HG03159 (cell line): ENCODE measurements at regions not wholly inside any gene's neighbourhood (a gene's known extent, or its start where the extent isn't known, plus 50 kb on each side); places are given as distances from the start of the nearest gene placed in this dataset.

ENCODE experiments used
- ATAC-seq: cut with Tn5 transposase; IDR thresholded peaks from one replicate; pipeline ENCODE4 v1.9.1; 2021; ENCODE audit warnings: mild to moderate bottlenecking, moderate library complexity; ENCODE audit not compliant: unreplicated experiment

GRCh38 chr6:133748628-133749027 lies 140.3 kb upstream of the TCF21 start:
- ATAC-seq = no peak

GRCh38 chr6:133749427-133749826 lies 139.5 kb upstream of the TCF21 start:
- no peak for ATAC-seq

- no peak for ATAC-seq
These were observed 136.8 kb upstream of the TCF21 start for GRCh38 chr6:133752129-133752528.

- no peak for ATAC-seq
These were observed 135.2 kb upstream of the TCF21 start for GRCh38 chr6:133753756-133754155.

- ATAC-seq = no peak
These were observed 134.6 kb upstream of the TCF21 start for GRCh38 chr6:133754298-133754697.

- ATAC-seq = no peak
These were observed 132.7 kb upstream of the TCF21 start for GRCh38 chr6:133756078-133756695.

GRCh38 chr6:133757335-133757734 lies 131.6 kb upstream of the TCF21 start:
- ATAC-seq = no peak

- ATAC-seq = no peak
These were observed 130.0 kb upstream of the TCF21 start for GRCh38 chr6:133758815-133759335.

GRCh38 chr6:133759524-133759923 lies 129.4 kb upstream of the TCF21 start:
- ATAC-seq = no peak

GRCh38 chr6:133761706-133762105 lies 127.2 kb upstream of the TCF21 start:
- ATAC-seq = no peak

- no peak for ATAC-seq
These were observed 124.7 kb upstream of the TCF21 start for GRCh38 chr6:133764008-133764753.

GRCh38 chr6:133764754-133765208 lies 124.1 kb upstream of the TCF21 start:
- ATAC-seq = no peak

GRCh38 chr6:133767357-133767970 lies 121.4 kb upstream of the TCF21 start:
- ATAC-seq = no peak

GRCh38 chr6:133768656-133769295 lies 120.1 kb upstream of the TCF21 start:
- no peak for ATAC-seq

GRCh38 chr6:133769463-133769862 lies 119.5 kb upstream of the TCF21 start:
- ATAC-seq = no peak

- no peak for ATAC-seq
These were observed 116.3 kb upstream of the TCF21 start for GRCh38 chr6:133772567-133772966.

GRCh38 chr6:133773776-133774175 lies 115.1 kb upstream of the TCF21 start:
- no peak for ATAC-seq

- no peak for ATAC-seq
These were observed 114.6 kb upstream of the TCF21 start for GRCh38 chr6:133774356-133774755.

- ATAC-seq = no peak
These were observed 110.3 kb upstream of the TCF21 start for GRCh38 chr6:133778414-133779130.

GRCh38 chr6:133779916-133780695 lies 108.8 kb upstream of the TCF21 start:
- ATAC-seq = no peak
